NCI-H748 treated with DMSO at 0.1 percent for 48 hours (cell line): ENCODE measurements at regions not wholly inside any gene's neighbourhood (a gene's known extent, or its start where the extent isn't known, plus 50 kb on each side); places are given as distances from the start of the nearest gene placed in this dataset.
"Not testable (repeated sequence)": the region's sequence is repeated elsewhere in the genome, so short reads cannot be mapped to it uniquely, and the experiment has no call there.

Experiments used
- DNase-seq: peaks from one replicate; lab custom pipeline; 2025; lab: John Stamatoyannopoulos, UW

DNA sequence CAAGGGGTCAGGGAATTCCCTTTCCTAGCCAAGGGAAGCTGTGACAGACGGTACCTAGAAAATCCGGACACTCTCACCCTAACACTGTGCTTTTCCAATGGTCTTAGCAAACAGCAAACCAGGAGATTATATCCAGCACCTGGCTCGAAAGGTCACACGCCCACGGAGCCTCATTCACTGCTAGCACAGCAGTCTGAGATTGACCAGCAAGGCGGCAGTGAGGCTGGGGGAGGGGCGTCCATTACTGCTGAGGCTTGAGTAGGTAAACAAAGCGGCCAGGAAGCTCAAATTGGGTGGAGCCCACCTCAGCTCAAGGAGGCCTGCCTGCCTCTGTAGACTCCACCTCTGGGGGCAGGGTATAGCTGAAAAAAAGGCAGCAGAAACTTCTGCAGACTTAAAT is 447.3 kb downstream of the RSL24D1 start:
- not testable (repeated sequence) for DNase-seq

- no peak for DNase-seq
These were observed 474.3 kb downstream of the RSL24D1 start for GRCh38 chr15:54722342-54722986.

DNA sequence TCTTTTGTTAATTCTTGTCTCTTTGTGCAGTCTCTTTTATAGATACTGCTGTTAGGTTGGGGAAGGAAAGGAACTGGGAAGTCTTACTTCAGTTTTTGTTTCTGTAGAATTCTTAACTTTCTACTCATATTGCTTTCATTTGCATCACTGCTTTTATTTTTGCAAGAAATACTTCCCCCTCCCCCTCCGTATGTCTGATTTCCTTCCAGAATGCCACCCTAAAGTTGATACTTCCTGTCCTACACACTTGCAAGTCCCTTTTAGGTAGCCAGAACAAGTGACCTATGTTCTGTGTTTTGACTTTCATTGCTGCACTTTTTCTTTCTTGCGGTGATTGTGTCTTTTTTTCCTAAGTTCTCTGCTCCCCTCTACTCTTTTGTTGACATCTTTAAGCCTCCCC is 477.4 kb downstream of the RSL24D1 start:
- DNase-seq = no peak

- DNase-seq = no peak
These were observed 488.7 kb downstream of the RSL24D1 start for GRCh38 chr15:54707805-54708752.

DNA sequence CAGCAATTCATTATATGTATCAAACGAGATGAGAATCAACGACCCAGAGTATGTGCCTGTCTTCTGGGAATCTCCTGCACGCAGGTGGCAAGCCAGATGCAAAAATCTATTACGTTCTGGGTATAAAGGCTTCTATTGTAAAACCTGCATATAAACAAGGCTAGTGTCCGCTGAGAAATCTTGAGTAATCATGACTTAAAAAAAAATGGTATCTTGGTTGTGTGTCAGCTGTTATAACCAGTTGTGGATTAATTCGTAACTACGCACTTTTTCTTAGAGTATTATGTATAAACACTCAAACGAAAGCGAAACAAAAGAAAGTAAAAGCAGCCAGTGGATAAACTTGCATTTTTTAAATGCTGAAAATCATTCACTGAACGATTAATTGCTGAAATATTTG is 509.1 kb downstream of the RSL24D1 start:
- DNase-seq = no peak
